ENCODE measurements at regions not wholly inside any gene's neighbourhood (a gene's known extent, or its start where the extent isn't known, plus 50 kb on each side); places are given as distances from the start of the nearest gene placed in this dataset.

DNA sequence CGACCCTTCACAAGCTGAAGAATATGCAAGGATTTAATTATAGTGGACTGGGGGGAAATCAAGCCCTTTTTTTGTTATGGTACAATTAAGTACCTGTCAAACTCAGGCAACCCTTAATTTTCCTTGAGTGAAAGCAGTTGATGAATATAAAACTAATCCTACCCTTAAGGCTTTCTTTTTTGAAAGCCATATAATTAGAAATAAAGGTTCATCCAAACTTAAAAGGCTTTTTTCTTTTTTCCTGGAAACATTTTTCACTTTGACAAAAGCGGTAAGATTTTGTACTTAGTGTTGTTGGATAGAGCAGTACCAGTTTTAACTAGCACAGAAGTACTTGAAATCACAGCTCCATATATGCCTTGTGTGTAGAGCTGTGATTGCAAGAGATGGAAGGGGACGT is 91.9 kb upstream of the MANSC4 start (continued):
- TF ChIP-seq, protein P1, sequence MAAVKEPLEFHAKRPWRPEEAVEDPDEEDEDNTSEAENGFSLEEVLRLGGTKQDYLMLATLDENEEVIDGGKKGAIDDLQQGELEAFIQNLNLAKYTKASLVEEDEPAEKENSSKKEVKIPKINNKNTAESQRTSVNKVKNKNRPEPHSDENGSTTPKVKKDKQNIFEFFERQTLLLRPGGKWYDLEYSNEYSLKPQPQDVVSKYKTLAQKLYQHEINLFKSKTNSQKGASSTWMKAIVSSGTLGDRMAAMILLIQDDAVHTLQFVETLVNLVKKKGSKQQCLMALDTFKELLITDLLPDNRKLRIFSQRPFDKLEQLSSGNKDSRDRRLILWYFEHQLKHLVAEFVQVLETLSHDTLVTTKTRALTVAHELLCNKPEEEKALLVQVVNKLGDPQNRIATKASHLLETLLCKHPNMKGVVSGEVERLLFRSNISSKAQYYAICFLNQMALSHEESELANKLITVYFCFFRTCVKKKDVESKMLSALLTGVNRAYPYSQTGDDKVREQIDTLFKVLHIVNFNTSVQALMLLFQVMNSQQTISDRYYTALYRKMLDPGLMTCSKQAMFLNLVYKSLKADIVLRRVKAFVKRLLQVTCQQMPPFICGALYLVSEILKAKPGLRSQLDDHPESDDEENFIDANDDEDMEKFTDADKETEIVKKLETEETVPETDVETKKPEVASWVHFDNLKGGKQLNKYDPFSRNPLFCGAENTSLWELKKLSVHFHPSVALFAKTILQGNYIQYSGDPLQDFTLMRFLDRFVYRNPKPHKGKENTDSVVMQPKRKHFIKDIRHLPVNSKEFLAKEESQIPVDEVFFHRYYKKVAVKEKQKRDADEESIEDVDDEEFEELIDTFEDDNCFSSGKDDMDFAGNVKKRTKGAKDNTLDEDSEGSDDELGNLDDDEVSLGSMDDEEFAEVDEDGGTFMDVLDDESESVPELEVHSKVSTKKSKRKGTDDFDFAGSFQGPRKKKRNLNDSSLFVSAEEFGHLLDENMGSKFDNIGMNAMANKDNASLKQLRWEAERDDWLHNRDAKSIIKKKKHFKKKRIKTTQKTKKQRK (IDR thresholded peaks at IDR 0.05; ENCODE audit: low read depth, low read length) = no peak

DNA sequence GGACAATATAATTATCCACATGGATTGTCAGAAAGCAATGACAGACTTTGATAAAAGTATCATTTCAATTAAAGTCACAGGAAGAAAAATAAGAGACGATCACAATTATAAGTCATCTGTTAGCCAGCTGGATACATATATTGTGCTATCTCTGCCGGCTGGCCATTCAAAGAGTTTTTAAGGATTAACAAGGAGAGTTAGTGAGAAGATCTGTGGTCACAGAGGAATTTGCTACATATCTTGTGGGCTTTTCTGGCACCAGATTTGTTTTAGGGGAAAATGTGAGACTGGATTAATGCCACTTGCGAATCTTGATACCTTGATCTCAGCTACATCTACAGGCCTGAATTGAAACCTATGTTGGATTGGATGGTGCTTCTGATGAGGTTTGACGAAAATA is 90.9 kb upstream of the MANSC4 start:
- DNase-seq (ENCODE audit: low read depth, low spot score) (no peak), ATAC-seq (no peak), FAIRE-seq (no peak)
- no peaks in the 10 kb centered on the region for H3K79me2 ChIP-seq (ENCODE audit: control insufficient read depth, insufficient read depth, low read length)
- H3K36me3 ChIP-seq (ENCODE audit: control insufficient read depth in 2 of 2, insufficient read depth in 2 of 2, low read length in 1 of 2) = no peaks in the 10 kb centered on the region
- no peaks in the 10 kb centered on the region for H3K9me3 ChIP-seq (replicated peaks; ENCODE audit: control insufficient read depth, insufficient read depth, low read length)
- POLR2A ChIA-PET = no interaction called here
- no peak overlapping the region for H3K9ac ChIP-seq (ENCODE audit: control insufficient read depth, insufficient read depth, low read length)
- SMC1A ChIA-PET (ENCODE audit: uncharacterized antibody, unreplicated experiment) = no interaction called here
- H3K4me3 ChIP-seq = no peak overlapping the region
- intact Hi-C loops (cut with micrococcal nuclease; ENCODE audit: unreplicated experiment) (no loop called here), in situ Hi-C loops (cut with MboI) (no loop called here)
- CTCF ChIA-PET = no interaction called here
- H3K4me1 ChIP-seq (ENCODE audit: control insufficient read depth, insufficient read depth, low read length) = no peaks in the 10 kb centered on the region
- H3K27me3 ChIP-seq (replicated peaks in 1 of 2; ENCODE audit: control insufficient read depth in 2 of 2, insufficient read depth in 2 of 2, low read length in 1 of 2) = no peaks in the 10 kb centered on the region
- no peak overlapping the region for H3K27ac ChIP-seq (ENCODE audit: control insufficient read depth, insufficient read depth)
- H3K4me2 ChIP-seq (ENCODE audit: control insufficient read depth, insufficient read depth) = no peak overlapping the region
- no peak overlapping the region for H2AFZ ChIP-seq (ENCODE audit: control insufficient read depth, low read depth, low read length)
- BruUV-seq (replicated peaks) = no TSS peak
- RAD21 ChIA-PET (ENCODE audit: unreplicated experiment) = no interaction called here
- H4K20me1 ChIP-seq (ENCODE audit: control insufficient read depth, insufficient read depth) = no peaks in the 10 kb centered on the region
- WGBS (ENCODE audit: insufficient coverage, insufficient replicate concordance, low lambda C conversion rate, missing lambda C conversion rate) = 72% methylated on average over 4 of the region's 4 CpGs
- no peak for TF ChIP-seq MEF2B (IDR thresholded peaks at IDR 0.05; ENCODE audit: partially characterized antibody, poor library complexity, severe bottlenecking)
- no peak for TF ChIP-seq SRF (IDR thresholded peaks at IDR 0.05; ENCODE audit: low read depth in 2 of 2, low read length in 2 of 2)
- TF ChIP-seq GABPA (IDR thresholded peaks at IDR 0.05; ENCODE audit: low read depth) = no peak
- TF ChIP-seq, protein P2, sequence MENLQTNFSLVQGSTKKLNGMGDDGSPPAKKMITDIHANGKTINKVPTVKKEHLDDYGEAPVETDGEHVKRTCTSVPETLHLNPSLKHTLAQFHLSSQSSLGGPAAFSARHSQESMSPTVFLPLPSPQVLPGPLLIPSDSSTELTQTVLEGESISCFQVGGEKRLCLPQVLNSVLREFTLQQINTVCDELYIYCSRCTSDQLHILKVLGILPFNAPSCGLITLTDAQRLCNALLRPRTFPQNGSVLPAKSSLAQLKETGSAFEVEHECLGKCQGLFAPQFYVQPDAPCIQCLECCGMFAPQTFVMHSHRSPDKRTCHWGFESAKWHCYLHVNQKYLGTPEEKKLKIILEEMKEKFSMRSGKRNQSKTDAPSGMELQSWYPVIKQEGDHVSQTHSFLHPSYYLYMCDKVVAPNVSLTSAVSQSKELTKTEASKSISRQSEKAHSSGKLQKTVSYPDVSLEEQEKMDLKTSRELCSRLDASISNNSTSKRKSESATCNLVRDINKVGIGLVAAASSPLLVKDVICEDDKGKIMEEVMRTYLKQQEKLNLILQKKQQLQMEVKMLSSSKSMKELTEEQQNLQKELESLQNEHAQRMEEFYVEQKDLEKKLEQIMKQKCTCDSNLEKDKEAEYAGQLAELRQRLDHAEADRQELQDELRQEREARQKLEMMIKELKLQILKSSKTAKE (IDR thresholded peaks at IDR 0.05; ENCODE audit: low read depth, poor library complexity, severe bottlenecking) = no peak
- no peak for TF ChIP-seq NR2F1 (conservative IDR thresholded peaks at IDR 0.05)
- TF ChIP-seq NR2C2 (IDR thresholded peaks at IDR 0.05; ENCODE audit: borderline replicate concordance, control insufficient read depth, insufficient read length, low read depth) = no peak
- TF ChIP-seq POU2F2 (IDR thresholded peaks at IDR 0.05; ENCODE audit: borderline replicate concordance, low read depth, low read length) = no peak
- TF ChIP-seq NFYA (IDR thresholded peaks at IDR 0.05; ENCODE audit: borderline replicate concordance, low read depth, low read length) = no peak
- TF ChIP-seq TARDBP (IDR thresholded peaks at IDR 0.05; ENCODE audit: borderline replicate concordance) = no peak
- TF ChIP-seq, protein P3, sequence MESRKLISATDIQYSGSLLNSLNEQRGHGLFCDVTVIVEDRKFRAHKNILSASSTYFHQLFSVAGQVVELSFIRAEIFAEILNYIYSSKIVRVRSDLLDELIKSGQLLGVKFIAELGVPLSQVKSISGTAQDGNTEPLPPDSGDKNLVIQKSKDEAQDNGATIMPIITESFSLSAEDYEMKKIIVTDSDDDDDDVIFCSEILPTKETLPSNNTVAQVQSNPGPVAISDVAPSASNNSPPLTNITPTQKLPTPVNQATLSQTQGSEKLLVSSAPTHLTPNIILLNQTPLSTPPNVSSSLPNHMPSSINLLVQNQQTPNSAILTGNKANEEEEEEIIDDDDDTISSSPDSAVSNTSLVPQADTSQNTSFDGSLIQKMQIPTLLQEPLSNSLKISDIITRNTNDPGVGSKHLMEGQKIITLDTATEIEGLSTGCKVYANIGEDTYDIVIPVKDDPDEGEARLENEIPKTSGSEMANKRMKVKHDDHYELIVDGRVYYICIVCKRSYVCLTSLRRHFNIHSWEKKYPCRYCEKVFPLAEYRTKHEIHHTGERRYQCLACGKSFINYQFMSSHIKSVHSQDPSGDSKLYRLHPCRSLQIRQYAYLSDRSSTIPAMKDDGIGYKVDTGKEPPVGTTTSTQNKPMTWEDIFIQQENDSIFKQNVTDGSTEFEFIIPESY (IDR thresholded peaks at IDR 0.05) = no peak
- no peak for TF ChIP-seq POLR2AphosphoS5 (IDR thresholded peaks at IDR 0.05; ENCODE audit: low read length)
- TF ChIP-seq, protein P4, sequence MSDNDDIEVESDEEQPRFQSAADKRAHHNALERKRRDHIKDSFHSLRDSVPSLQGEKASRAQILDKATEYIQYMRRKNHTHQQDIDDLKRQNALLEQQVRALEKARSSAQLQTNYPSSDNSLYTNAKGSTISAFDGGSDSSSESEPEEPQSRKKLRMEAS (IDR thresholded peaks at IDR 0.05; ENCODE audit: low read depth, low read length) = no peak
- TF ChIP-seq ZNF384 (IDR thresholded peaks at IDR 0.05; ENCODE audit: borderline replicate concordance, low read depth, low read length) = no peak
- TF ChIP-seq ZZZ3 (IDR thresholded peaks at IDR 0.05; ENCODE audit: control insufficient read depth, insufficient read length, low read depth) = no peak
- TF ChIP-seq ZNF207 (IDR thresholded peaks at IDR 0.05; ENCODE audit: borderline replicate concordance) = no peak
- TF ChIP-seq SP1 (IDR thresholded peaks at IDR 0.05; ENCODE audit: low read depth, low read length) = no peak

Data from GM12878 (cell line).